ENCODE measurements at regions not wholly inside any gene's neighbourhood (a gene's known extent, or its start where the extent isn't known, plus 50 kb on each side); places are given as distances from the start of the nearest gene placed in this dataset.
A peak's percentile ranks its signal among the peaks of the same experiment; 100 is the strongest.
"Not testable (repeated sequence)": the region's sequence is repeated elsewhere in the genome, so short reads cannot be mapped to it uniquely, and the experiment has no call there.

GRCh38 chr18:26650310-26651268 lies 102.2 kb upstream of the KCTD1 start:
- DNase-seq (ENCODE audit: low read depth), result no peak

GRCh38 chr18:26649193-26649543 lies 100.8 kb upstream of the KCTD1 start:
- no peak for DNase-seq (ENCODE audit: low read depth)

GRCh38 chr18:26648509-26649192 lies 100.3 kb upstream of the KCTD1 start:
- no peak for DNase-seq (ENCODE audit: low read depth)

- no peak for DNase-seq (ENCODE audit: low read depth)
Measured at GRCh38 chr18:26646901-26647300, 98.5 kb upstream of the KCTD1 start.

DNA sequence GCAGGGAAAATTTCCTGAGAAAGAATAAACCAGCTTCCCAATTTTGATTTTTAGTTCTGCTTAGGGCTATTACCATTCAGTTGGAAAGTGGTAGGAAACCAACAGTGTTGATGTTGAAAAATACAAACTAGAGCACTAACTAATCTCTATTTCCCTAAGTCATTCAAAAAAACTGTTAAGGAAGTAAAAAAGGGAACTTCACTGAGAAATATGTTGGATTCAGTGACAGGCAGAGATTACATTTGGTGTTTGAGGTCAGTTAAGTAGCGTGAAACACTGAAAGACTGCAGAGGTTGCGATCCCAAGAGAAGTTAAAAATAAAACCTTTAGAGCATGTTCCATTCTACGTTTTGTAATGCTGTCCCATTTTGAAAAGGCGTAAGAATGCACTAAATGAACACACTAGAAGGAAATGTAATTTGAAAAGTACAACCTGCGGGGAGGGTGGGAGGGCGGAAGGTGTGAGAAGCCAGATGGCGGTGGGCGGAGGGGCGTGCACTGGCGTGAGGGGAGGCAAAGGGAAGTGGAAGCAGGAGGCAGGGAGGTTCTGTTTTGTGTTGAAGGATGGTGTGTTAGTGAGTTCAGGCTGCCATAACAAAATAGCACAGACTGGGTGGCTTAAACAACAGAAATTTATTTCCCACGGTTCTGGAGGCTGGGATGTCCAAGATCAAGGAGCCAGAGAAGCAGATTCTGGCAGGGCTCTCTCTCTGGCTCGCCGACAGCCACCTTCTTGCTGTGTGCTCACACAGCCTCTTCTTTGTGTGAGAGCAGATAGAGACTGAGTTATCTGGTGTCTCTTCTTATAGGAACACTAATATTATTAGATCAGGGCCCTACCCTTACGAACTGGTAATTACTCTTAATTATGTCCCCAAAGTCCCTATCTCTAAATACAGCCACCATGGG lies 94.3 kb upstream of the KCTD1 start:
- no peak for DNase-seq (ENCODE audit: low read depth)

DNA sequence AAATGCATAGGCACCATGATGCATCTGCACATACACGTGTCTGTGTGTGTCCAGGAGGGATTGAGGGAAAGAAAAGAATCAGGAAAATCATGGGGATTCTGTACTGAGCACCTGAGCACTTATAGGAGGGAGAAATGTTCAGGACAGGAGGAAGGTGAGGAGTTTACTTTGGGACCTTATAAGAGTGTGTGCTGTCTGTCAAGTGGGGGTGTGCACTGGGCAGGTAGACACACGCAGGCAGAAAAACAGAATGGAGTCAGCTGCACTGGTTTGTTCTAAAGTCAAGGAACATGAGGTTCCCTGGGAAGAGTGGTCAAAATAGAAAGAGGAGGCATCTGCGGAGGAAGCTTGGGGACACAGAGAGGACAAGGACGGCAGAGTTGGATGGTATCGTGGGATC lies 92.2 kb upstream of the KCTD1 start:
- DNase-seq (ENCODE audit: low read depth), result no peak

DNA sequence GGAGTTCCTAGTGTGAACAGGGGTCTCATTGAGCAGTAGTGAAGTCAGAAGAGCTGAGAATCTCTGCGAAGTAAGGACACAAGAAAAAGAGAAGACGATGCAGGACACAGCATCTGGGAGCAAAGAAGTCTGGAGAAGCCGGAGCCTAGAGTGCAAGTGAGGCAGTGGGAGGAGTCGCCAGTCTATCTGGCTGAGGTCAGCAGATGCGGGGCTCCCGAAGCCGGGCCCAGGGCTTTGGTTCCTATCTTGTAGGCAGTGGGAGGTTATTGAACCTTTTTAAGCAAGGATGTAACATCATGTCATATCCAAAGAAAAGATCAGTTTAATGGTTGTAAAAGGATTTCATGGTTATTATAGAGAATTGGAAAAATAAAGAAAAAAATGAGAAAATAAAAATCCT lies 90.8 kb upstream of the KCTD1 start:
- no peak for DNase-seq (ENCODE audit: low read depth)

GRCh38 chr18:26637983-26638382 lies 89.6 kb upstream of the KCTD1 start:
- no peak for DNase-seq (ENCODE audit: low read depth)

DNA sequence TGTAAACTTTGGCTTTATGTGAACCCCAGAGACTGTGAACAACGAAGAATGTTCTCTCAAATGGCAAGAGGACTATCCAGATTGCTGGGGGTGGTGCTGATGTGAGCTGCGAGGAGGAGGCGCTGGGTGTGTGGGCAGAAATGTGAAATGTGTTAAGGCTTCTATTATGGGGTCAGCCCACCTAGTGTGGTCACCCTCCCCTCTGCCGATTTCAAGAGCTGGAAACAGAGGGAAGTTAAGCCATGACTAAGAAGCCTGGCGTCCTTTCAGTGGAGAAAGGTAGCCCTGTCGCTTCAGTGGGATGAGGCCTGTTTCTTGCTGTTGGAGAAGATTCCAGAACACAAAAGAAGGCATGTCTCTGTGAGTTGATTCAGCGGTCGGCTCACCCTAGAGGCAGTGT lies 89.0 kb upstream of the KCTD1 start:
- no peak for DNase-seq (ENCODE audit: low read depth)

DNA sequence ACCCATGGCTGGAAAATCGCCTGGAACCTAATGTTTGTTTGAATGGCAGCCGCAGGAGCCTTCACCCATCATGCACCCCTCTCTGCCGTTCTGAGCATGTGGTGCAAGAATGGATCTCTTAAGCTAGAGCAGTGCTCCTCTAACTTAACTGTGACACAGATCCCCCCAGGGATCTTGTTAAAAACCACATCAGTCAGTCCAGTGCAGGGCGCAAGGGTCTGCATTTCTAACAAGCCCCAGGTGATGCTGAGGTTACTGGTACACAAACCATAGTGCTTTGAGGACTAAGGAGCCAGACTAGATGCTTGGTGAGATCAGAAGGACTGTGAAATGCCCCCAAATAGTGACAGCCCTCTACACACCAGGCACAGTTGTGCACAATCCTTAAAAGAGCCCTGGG lies 87.1 kb upstream of the KCTD1 start:
- no peak for DNase-seq (ENCODE audit: low read depth)

DNA sequence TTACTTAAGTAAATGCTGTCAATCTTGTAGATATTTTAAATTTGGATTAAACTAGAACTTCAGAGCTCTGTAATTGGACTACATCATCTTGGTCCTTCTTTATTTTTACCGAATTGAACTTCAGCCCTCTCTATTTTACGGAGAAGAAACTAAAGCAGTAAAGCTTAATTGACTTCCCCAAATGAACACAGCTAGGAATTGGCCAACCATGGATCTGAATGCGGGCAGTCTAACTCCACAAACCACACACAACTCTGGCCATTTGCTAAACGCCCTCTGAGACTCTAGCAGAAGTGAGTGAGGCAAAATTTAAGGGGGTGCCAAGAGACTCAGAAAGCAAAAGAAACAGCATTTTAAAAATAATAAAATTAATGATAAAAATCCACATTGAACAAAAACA lies 86.3 kb upstream of the KCTD1 start:
- DNase-seq (ENCODE audit: low read depth), result no peak

DNA sequence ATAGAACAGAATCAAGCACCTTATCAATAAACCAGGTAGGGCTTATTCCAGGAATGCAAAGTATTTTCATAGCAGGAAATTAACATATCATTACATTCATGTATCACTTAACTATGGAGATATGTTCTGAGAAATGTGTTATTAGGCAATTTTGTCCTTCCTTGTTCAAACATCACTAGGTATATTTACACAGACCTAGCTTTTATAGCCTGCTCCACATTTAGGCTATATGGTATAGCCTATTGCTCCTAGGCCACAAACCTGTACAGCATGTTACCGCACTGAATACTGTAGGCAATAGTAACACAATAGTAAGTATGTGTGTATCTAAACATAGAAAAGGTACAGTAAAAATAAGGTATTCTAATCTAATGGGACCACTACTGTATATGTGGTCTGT lies 82.8 kb upstream of the KCTD1 start:
- DNase-seq (ENCODE audit: low read depth), result no peak

DNA sequence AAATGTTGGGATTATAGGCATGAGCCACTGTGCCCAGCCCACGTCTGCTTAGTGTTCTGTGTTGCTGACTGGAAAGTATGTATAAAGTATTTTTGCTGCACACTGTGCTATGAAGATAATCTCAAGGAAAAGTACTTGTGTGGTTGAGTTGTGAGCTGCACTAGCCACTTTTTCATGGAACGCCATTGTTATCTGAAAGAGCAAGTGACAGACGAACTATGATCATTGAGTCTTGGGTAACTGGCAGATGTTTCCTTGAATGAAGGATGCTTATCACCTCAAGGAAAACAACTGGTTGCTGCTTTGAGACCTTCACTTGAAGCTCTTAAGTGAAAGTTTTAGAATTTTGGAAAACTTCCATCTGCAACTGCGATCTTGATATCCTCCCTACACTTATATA lies 82.2 kb upstream of the KCTD1 start:
- no peak for DNase-seq (ENCODE audit: low read depth)

GRCh38 chr18:26628017-26628416 lies 79.7 kb upstream of the KCTD1 start:
- no peak for DNase-seq (ENCODE audit: low read depth)

DNA sequence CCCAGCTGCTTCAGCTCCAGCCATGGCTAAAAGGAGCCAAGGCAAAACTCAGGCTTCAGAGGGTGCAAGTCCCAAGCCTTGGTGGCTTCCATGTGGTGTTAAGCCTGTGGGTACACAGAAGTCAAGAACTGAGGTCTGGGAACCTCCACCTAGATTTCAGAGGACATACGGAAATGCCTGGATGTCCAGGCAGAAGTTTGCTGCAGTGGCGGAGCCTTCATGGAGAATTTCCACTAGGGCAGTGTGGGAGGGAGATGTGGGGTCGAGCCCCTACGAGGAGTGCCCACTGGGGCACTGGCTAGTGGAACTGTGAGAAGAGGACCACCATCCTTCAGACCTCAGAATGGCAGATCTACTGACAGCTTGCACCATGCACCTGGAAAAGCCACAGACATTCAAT lies 76.1 kb upstream of the KCTD1 start:
- DNase-seq (ENCODE audit: low read depth), result no peak

DNA sequence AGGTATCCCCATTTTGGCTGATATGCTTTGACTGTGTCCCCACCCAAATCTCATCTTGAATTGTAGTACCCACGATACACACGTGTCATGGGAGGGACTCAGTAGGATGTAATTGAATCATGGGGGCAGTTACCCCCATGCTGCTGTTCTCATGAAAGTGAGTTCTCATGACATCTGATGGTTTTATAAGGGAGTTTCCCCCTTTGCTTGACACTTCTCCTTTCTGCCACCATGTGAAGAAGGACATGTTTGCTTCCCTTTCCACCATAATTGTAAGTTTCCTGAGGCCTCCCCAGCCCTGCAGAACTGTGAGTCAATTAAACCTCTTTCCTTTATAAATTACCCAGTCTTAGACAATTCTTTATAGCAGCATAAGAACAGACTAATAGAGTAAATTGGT lies 75.0 kb upstream of the KCTD1 start:
- DNase-seq (ENCODE audit: low read depth), result not testable (repeated sequence)

DNA sequence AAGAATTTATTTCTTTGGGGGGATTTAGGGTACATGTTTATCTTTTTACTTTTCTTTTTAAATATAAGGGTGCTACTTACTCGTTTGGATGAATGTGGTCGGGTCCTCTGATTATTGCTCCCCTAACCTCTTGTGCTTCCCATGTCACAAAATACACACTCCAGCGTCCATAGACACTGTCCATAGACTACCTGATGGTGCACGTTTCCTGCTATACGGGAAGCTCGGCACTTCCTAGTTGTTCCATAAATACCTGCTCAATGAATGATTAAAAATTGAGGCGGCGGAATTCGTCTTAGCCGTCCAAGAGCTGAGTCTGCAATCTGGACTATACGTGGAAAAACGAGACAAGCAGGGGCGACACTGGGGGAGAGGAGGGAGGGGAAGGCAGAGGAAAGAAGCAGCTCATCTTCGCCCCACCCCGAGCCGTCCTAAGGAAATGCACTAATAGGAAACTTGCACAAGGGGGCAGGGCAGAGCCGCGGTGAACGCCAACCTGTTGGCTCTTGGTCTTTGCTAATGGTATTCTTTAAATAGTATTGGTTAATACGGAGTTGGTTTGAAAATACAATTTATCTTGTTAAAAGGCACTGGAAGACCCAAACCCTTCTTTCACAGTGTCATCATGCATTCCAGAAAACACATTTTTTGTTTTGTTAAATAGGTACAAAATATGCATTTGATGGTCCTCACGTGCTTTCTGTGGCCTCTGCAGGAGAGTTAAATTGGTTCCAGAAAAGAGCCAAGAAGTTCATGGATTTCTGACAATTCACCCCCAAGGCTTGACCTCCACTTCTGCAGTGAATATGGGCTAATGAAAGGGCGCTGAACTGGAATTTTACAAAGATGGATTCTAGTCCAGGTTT lies 73.0 kb upstream of the KCTD1 start:
- no peak for DNase-seq (ENCODE audit: low read depth)

DNA sequence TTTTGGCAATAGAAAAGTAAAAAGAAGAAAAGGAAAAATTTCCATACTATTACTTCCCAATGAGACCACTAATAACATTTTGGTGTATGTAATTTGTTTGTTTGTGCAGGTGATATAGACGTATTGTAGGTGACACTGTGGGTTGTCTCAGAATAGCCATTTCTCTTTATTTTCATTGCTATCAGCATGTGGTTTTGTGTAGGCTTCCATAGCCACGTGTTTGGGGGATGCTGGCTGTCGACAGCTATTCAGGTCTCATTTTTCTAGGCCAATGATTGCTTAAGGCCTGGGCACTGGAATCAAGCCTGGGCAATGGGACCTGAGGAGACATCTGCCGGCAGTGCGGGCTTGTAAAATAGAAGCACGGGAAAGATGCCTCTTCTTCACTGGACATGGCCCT lies 71.0 kb upstream of the KCTD1 start:
- DNase-seq (ENCODE audit: low read depth), result no peak

DNA sequence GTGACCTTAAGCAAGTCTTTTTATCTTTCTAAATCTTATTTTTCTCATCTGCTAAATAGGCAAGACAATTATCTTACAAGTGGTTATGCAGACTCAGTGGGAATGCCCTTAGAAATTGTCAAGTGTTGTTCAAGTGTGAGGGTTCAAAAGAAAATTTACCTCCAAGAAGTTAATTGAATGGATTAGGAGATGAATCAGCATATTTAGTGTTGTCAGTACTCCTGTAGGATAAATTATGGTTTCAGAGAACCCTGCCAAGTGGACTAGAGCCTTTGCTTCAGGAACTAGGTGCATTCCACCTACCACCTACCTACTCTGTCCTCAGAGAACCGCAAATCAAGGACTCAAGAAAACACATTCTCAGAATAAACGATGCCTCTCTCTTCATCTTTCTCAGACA lies 69.8 kb upstream of the KCTD1 start:
- no peak for DNase-seq (ENCODE audit: low read depth)

GRCh38 chr18:26617151-26617554 lies 68.8 kb upstream of the KCTD1 start:
- peak; percentile 19 for DNase-seq (ENCODE audit: low read depth)

DNA sequence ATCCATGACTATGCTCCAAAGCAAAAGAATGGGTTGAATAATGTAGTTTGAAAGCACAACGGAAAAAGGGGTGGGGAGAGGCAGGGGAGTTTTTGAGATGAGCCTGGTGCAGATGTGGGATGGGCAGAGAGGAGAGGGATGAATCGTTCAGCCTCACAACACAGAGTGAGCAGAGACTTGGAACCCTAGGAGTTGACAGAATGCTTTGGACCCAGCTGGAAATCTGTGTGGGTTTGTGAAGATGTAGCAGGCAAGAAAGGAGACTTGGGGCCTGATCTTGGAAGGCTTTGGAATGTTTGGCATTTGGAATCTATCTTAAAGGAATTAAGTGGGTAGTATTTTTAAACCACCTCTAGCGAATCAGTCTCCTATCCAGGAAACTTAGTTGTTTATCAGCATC lies 66.0 kb upstream of the KCTD1 start:
- no peak for DNase-seq (ENCODE audit: low read depth)
